ENCODE measurements at regions not wholly inside any gene's neighbourhood (a gene's known extent, or its start where the extent isn't known, plus 50 kb on each side); places are given as distances from the start of the nearest gene placed in this dataset.
"Not testable (repeated sequence)": the region's sequence is repeated elsewhere in the genome, so short reads cannot be mapped to it uniquely, and the experiment has no call there.

GRCh38 chr18:25534401-25534800, 182.4 kb upstream of the ZNF521 start:
- TF ChIP-seq, protein P1, sequence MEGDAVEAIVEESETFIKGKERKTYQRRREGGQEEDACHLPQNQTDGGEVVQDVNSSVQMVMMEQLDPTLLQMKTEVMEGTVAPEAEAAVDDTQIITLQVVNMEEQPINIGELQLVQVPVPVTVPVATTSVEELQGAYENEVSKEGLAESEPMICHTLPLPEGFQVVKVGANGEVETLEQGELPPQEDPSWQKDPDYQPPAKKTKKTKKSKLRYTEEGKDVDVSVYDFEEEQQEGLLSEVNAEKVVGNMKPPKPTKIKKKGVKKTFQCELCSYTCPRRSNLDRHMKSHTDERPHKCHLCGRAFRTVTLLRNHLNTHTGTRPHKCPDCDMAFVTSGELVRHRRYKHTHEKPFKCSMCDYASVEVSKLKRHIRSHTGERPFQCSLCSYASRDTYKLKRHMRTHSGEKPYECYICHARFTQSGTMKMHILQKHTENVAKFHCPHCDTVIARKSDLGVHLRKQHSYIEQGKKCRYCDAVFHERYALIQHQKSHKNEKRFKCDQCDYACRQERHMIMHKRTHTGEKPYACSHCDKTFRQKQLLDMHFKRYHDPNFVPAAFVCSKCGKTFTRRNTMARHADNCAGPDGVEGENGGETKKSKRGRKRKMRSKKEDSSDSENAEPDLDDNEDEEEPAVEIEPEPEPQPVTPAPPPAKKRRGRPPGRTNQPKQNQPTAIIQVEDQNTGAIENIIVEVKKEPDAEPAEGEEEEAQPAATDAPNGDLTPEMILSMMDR (conservative IDR thresholded peaks at IDR 0.05) = no peak
- no peak for TF ChIP-seq EZH2 (IDR thresholded peaks at IDR 0.05; ENCODE audit: low read depth)
- no peaks in the 10 kb centered on the region for H3K36me3 ChIP-seq (ENCODE audit: low read depth)
- H3K27me3 ChIP-seq (ENCODE audit: insufficient read depth, low read depth) = no peaks in the 10 kb centered on the region
- H3K4me1 ChIP-seq (replicated peaks; ENCODE audit: insufficient read depth) = no peaks in the 10 kb centered on the region
- H3K9me3 ChIP-seq (ENCODE audit: insufficient read depth, low read depth) = no peaks in the 10 kb centered on the region
- intact Hi-C loops (cut with micrococcal nuclease; ENCODE audit: unreplicated experiment) = no loop called here
- H3F3A ChIP-seq (ENCODE audit: insufficient read depth, low read depth) = no peaks in the 10 kb centered on the region
- POLR2A ChIA-PET (ENCODE audit: unreplicated experiment) = no interaction called here
- H2AFZ ChIP-seq = no peak overlapping the region
- no peaks in the 10 kb centered on the region for H3K9me2 ChIP-seq (ENCODE audit: insufficient read depth)
- CTCF ChIA-PET = no interaction called here
- H3K4me2 ChIP-seq = no peak overlapping the region
- no peaks in the 10 kb centered on the region for H3K79me2 ChIP-seq (ENCODE audit: low read depth)
- DNase-seq = no peak
- no TSS peak for BruUV-seq (replicated peaks)
- H3K27ac ChIP-seq = no peak overlapping the region
- H4K20me1 ChIP-seq (ENCODE audit: insufficient read depth) = no peaks in the 10 kb centered on the region
- H3K4me3 ChIP-seq = no peak overlapping the region

GRCh38 chr18:25533218-25533617, 181.3 kb upstream of the ZNF521 start:
- Histone ChIP-seq H4K20me1 (ENCODE audit: insufficient read depth) (no peaks in the 10 kb centered on the region), H3K9me2 (ENCODE audit: insufficient read depth) (no peaks in the 10 kb centered on the region), H3K79me2 (ENCODE audit: low read depth) (no peaks in the 10 kb centered on the region), H2AFZ (no peak overlapping the region), H3K4me3 (no peak overlapping the region), H3K27me3 (ENCODE audit: insufficient read depth, low read depth) (no peaks in the 10 kb centered on the region), H3K36me3 (ENCODE audit: low read depth) (no peaks in the 10 kb centered on the region), H3K4me1 (replicated peaks; ENCODE audit: insufficient read depth) (no peaks in the 10 kb centered on the region), H3F3A (ENCODE audit: insufficient read depth, low read depth) (no peaks in the 10 kb centered on the region), H3K4me2 (no peak overlapping the region), H3K27ac (no peak overlapping the region), H3K9me3 (ENCODE audit: insufficient read depth, low read depth) (no peaks in the 10 kb centered on the region)
- TF ChIP-seq EZH2 (IDR thresholded peaks at IDR 0.05; ENCODE audit: low read depth) = no peak
- TF ChIP-seq, protein P1 (conservative IDR thresholded peaks at IDR 0.05) = no peak
- ChIA-PET POLR2A (ENCODE audit: unreplicated experiment) (no interaction called here), CTCF (no interaction called here)
- BruUV-seq (replicated peaks) = no TSS peak
- DNase-seq = no peak
- intact Hi-C loops (cut with micrococcal nuclease; ENCODE audit: unreplicated experiment) = no loop called here

- no peaks in the 10 kb centered on the region for H3K4me1 ChIP-seq (replicated peaks; ENCODE audit: insufficient read depth)
- intact Hi-C loops (cut with micrococcal nuclease; ENCODE audit: unreplicated experiment) = no loop called here
- ChIA-PET POLR2A (ENCODE audit: unreplicated experiment) (no interaction called here), CTCF (no interaction called here)
- no peak for DNase-seq
- H3K9me3 ChIP-seq (ENCODE audit: insufficient read depth, low read depth) = no peaks in the 10 kb centered on the region
- BruUV-seq (replicated peaks) = no TSS peak
- no peaks in the 10 kb centered on the region for H3K36me3 ChIP-seq (ENCODE audit: low read depth)
- H2AFZ ChIP-seq = no peak overlapping the region
- H3K4me3 ChIP-seq = no peak overlapping the region
- H4K20me1 ChIP-seq (ENCODE audit: insufficient read depth) = no peaks in the 10 kb centered on the region
- H3K27ac ChIP-seq = no peak overlapping the region
- no peaks in the 10 kb centered on the region for H3K79me2 ChIP-seq (ENCODE audit: low read depth)
- H3K27me3 ChIP-seq (ENCODE audit: insufficient read depth, low read depth) = no peaks in the 10 kb centered on the region
- H3K4me2 ChIP-seq = no peak overlapping the region
- H3F3A ChIP-seq (ENCODE audit: insufficient read depth, low read depth) = no peaks in the 10 kb centered on the region
- no peaks in the 10 kb centered on the region for H3K9me2 ChIP-seq (ENCODE audit: insufficient read depth)
- TF ChIP-seq, protein P1 (conservative IDR thresholded peaks at IDR 0.05) = no peak
- TF ChIP-seq EZH2 (IDR thresholded peaks at IDR 0.05; ENCODE audit: low read depth) = no peak
Measured at GRCh38 chr18:25531207-25531606, 179.2 kb upstream of the ZNF521 start.

DNA sequence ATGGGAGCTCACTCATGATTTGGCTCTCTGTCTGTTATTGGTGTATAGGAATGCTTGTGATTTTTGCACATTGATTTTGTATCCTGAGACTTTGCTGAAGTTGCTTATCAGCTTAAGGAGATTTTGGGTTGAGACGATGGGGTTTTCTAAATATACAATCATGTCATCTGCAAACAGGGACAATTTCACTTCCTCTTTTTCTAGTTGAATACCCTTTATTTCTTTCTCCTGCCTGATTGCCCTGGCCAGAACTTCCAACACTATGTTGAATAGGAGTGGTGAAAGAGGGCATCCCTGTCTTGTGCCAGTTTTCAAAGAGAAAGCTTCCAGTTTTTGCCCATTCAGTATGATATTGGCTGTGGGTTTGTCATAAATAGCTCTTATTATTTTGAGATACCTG, 173.8 kb upstream of the ZNF521 start:
- intact Hi-C loops (cut with micrococcal nuclease; ENCODE audit: unreplicated experiment); H3K27ac ChIP-seq; H3K9me3 ChIP-seq (ENCODE audit: insufficient read depth, low read depth); H4K20me1 ChIP-seq (ENCODE audit: insufficient read depth); H3K79me2 ChIP-seq (ENCODE audit: low read depth); H2AFZ ChIP-seq; CTCF ChIA-PET; H3F3A ChIP-seq (ENCODE audit: insufficient read depth, low read depth); POLR2A ChIA-PET (ENCODE audit: unreplicated experiment); H3K36me3 ChIP-seq (ENCODE audit: low read depth); H3K4me3 ChIP-seq; H3K9me2 ChIP-seq (ENCODE audit: insufficient read depth); BruUV-seq (replicated peaks); DNase-seq; H3K4me1 ChIP-seq (replicated peaks; ENCODE audit: insufficient read depth); H3K27me3 ChIP-seq (ENCODE audit: insufficient read depth, low read depth); H3K4me2 ChIP-seq: not testable (repeated sequence)

Data from PC-9 (cell line).